ENCODE measurements at regions not wholly inside any gene's neighbourhood (a gene's known extent, or its start where the extent isn't known, plus 50 kb on each side); places are given as distances from the start of the nearest gene placed in this dataset.

DNA sequence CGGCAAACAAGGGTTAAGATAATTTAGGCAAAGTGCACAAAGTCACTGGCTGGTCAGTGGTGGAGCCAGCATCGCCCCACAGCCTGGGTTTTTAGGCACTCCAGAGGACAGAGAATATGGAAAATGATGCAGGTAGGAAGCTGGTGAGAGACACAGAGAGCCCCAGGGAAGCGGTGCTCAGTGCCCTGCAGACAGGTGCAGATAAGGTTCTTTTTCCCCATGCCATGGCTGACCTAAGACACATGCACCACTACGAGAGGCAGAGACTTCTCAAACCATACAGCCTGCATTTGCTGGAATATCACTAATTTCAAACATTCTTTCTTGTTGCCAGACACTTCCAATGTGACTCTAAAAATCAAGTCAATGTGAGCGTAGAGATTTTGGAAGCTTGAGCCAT is 205.7 kb upstream of the APCDD1 start:
- TF ChIP-seq ZNF274 (IDR thresholded peaks at IDR 0.05; ENCODE audit: low read depth, low read length), result no peak
- TF ChIP-seq SUZ12 (IDR thresholded peaks at IDR 0.05; ENCODE audit: extremely low read depth, insufficient read depth, insufficient read length), result no peak
- TF ChIP-seq YY1 (IDR thresholded peaks at IDR 0.05; ENCODE audit: insufficient read depth, insufficient read length), result no peak
